ENCODE measurements at regions not wholly inside any gene's neighbourhood (a gene's known extent, or its start where the extent isn't known, plus 50 kb on each side); places are given as distances from the start of the nearest gene placed in this dataset.

GRCh38 chr9:86836797-86837196, 110.5 kb downstream of the GAS1 start:
- H3K27ac ChIP-seq (ENCODE audit: low read length) = no peak overlapping the region
- TF ChIP-seq EZH2phosphoT487 (IDR thresholded peaks at IDR 0.05; ENCODE audit: low read depth) (no peak), CTCF (IDR thresholded peaks at IDR 0.05; ENCODE audit: low read depth, low read length) (no peak)
- H3K4me2 ChIP-seq (ENCODE audit: low read length) = no peak overlapping the region
- no peaks in the 10 kb centered on the region for H3K4me1 ChIP-seq (ENCODE audit: low read length)
- H3K4me3 ChIP-seq (ENCODE audit: low read length) = no peak overlapping the region
- H3K36me3 ChIP-seq (replicated peaks; ENCODE audit: low read depth, low read length) = no peaks in the 10 kb centered on the region
- no peaks in the 10 kb centered on the region for H3K9me3 ChIP-seq (ENCODE audit: insufficient read depth, low read length)
- no peaks in the 10 kb centered on the region for H4K20me1 ChIP-seq (ENCODE audit: insufficient read depth, low read length)
- H2AFZ ChIP-seq (ENCODE audit: low read depth, low read length) = no peak overlapping the region
- H3K9ac ChIP-seq (ENCODE audit: low read length) = no peak overlapping the region
- H3K79me2 ChIP-seq (ENCODE audit: low read length) = no peaks in the 10 kb centered on the region
- H3K27me3 ChIP-seq (ENCODE audit: low read depth, low read length) = no peaks in the 10 kb centered on the region

- H3K9ac ChIP-seq (ENCODE audit: low read length) = no peak overlapping the region
- H3K4me2 ChIP-seq (ENCODE audit: low read length) = no peak overlapping the region
- no peaks in the 10 kb centered on the region for H4K20me1 ChIP-seq (ENCODE audit: insufficient read depth, low read length)
- H2AFZ ChIP-seq (ENCODE audit: low read depth, low read length) = no peak overlapping the region
- H3K4me3 ChIP-seq (ENCODE audit: low read length) = no peak overlapping the region
- H3K9me3 ChIP-seq (ENCODE audit: insufficient read depth, low read length) = no peaks in the 10 kb centered on the region
- TF ChIP-seq EZH2phosphoT487 (IDR thresholded peaks at IDR 0.05; ENCODE audit: low read depth) (no peak), CTCF (IDR thresholded peaks at IDR 0.05; ENCODE audit: low read depth, low read length) (no peak)
- H3K27me3 ChIP-seq (ENCODE audit: low read depth, low read length) = no peaks in the 10 kb centered on the region
- H3K79me2 ChIP-seq (ENCODE audit: low read length) = no peaks in the 10 kb centered on the region
- H3K4me1 ChIP-seq (ENCODE audit: low read length) = no peaks in the 10 kb centered on the region
- no peaks in the 10 kb centered on the region for H3K36me3 ChIP-seq (replicated peaks; ENCODE audit: low read depth, low read length)
- H3K27ac ChIP-seq (ENCODE audit: low read length) = no peak overlapping the region
Observed at GRCh38 chr9:86836266-86836665, 111.0 kb downstream of the GAS1 start.

- Histone ChIP-seq H3K27ac (ENCODE audit: low read length) (no peak overlapping the region), H3K4me2 (ENCODE audit: low read length) (no peak overlapping the region), H2AFZ (ENCODE audit: low read depth, low read length) (no peak overlapping the region), H3K4me1 (ENCODE audit: low read length) (no peaks in the 10 kb centered on the region), H3K9me3 (ENCODE audit: insufficient read depth, low read length) (no peaks in the 10 kb centered on the region), H4K20me1 (ENCODE audit: insufficient read depth, low read length) (no peaks in the 10 kb centered on the region), H3K4me3 (ENCODE audit: low read length) (no peak overlapping the region), H3K79me2 (ENCODE audit: low read length) (no peaks in the 10 kb centered on the region), H3K36me3 (replicated peaks; ENCODE audit: low read depth, low read length) (no peaks in the 10 kb centered on the region), H3K27me3 (ENCODE audit: low read depth, low read length) (no peaks in the 10 kb centered on the region), H3K9ac (ENCODE audit: low read length) (no peak overlapping the region)
- TF ChIP-seq EZH2phosphoT487 (IDR thresholded peaks at IDR 0.05; ENCODE audit: low read depth) = no peak
- TF ChIP-seq CTCF (IDR thresholded peaks at IDR 0.05; ENCODE audit: low read depth, low read length) = no peak
Observed at GRCh38 chr9:86830356-86830755, 117.0 kb downstream of the GAS1 start.

GRCh38 chr9:86829496-86830046, 117.7 kb downstream of the GAS1 start:
- H4K20me1 ChIP-seq (ENCODE audit: insufficient read depth, low read length) = no peaks in the 10 kb centered on the region
- H3K4me3 ChIP-seq (ENCODE audit: low read length) = no peak overlapping the region
- H3K9ac ChIP-seq (ENCODE audit: low read length) = no peak overlapping the region
- H3K9me3 ChIP-seq (ENCODE audit: insufficient read depth, low read length) = no peaks in the 10 kb centered on the region
- no peak overlapping the region for H3K4me2 ChIP-seq (ENCODE audit: low read length)
- H3K27ac ChIP-seq (ENCODE audit: low read length) = no peak overlapping the region
- no peaks in the 10 kb centered on the region for H3K36me3 ChIP-seq (replicated peaks; ENCODE audit: low read depth, low read length)
- TF ChIP-seq EZH2phosphoT487 (IDR thresholded peaks at IDR 0.05; ENCODE audit: low read depth) (no peak), CTCF (IDR thresholded peaks at IDR 0.05; ENCODE audit: low read depth, low read length) (no peak)
- no peaks in the 10 kb centered on the region for H3K79me2 ChIP-seq (ENCODE audit: low read length)
- H3K27me3 ChIP-seq (ENCODE audit: low read depth, low read length) = no peaks in the 10 kb centered on the region
- no peaks in the 10 kb centered on the region for H3K4me1 ChIP-seq (ENCODE audit: low read length)
- H2AFZ ChIP-seq (ENCODE audit: low read depth, low read length) = no peak overlapping the region
